ENCODE measurements at regions not wholly inside any gene's neighbourhood (a gene's known extent, or its start where the extent isn't known, plus 50 kb on each side); places are given as distances from the start of the nearest gene placed in this dataset.

DNA sequence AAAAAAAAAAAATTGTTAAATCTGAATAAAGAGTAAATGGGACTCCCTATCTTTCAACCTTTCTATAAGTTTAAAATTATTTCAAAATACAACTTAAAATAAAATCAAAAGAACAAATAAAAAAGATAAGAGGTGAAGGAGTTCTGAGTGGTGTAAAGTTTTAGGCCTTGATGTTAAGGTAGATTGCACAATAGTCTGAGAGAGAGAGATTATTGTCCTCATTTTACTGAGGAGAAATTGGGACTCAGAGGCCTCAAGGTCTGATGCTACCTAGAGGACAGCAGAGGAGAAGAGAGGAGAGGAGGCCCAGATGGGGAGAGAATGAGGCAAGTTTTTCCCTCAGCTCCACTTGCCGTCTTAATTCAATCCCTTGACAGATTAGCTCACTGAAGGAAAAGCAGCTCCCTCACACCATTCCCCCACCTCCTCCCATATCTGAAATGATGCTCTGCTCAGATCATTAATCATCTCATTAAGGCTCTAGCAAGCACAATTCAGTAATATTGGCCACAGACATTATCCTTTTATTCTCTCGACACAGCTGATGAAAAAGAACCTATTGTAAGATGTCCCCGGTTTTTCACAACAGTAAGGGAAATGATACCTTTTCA is 106.3 kb upstream of the PTPN13 start:
- Mint-ChIP-seq H3K9me3 (no peaks in the 10 kb centered on the region), H3K36me3 (ENCODE audit: low read depth) (no peaks in the 10 kb centered on the region), H3K27me3 (no peaks in the 10 kb centered on the region), H3K4me1 (ENCODE audit: low read depth) (no peaks in the 10 kb centered on the region), H3K4me3 (no peak overlapping the region), H3K27ac (no peak overlapping the region)
- ChIA-PET CTCF (interaction anchor here (2.8 to 4.8 kb wide), 2 partner anchors 9 to 12 kb away, joined by 12 to 27 read pairs; no protein-coding TSS in a partner anchor), POLR2A (no interaction called here)
- TF ChIP-seq, protein P1, sequence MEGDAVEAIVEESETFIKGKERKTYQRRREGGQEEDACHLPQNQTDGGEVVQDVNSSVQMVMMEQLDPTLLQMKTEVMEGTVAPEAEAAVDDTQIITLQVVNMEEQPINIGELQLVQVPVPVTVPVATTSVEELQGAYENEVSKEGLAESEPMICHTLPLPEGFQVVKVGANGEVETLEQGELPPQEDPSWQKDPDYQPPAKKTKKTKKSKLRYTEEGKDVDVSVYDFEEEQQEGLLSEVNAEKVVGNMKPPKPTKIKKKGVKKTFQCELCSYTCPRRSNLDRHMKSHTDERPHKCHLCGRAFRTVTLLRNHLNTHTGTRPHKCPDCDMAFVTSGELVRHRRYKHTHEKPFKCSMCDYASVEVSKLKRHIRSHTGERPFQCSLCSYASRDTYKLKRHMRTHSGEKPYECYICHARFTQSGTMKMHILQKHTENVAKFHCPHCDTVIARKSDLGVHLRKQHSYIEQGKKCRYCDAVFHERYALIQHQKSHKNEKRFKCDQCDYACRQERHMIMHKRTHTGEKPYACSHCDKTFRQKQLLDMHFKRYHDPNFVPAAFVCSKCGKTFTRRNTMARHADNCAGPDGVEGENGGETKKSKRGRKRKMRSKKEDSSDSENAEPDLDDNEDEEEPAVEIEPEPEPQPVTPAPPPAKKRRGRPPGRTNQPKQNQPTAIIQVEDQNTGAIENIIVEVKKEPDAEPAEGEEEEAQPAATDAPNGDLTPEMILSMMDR (IDR thresholded peaks at IDR 0.05), result no peak
- intact Hi-C loops (cut with micrococcal nuclease), result no loop called here
- no peak for ATAC-seq
- DNase-seq, result no peak

DNA sequence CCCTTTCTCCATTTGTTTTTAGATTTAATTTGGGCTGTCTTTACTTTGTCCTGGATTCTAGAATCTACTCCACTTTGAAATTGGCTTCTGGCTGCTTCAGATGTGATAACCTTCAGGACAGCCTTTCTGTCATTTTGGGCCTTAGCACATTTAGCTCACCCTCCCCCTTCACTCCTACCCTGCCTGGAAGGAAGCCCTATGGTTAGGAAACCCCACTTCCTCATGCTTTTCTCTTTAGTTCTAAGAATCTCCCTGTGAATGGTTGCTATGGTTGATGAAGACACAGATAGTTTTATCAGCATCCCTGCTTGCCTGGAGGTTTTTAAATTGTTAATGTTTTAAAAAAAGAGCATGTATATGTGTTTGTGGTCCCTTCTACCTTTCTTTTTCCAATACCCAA is 100.7 kb upstream of the PTPN13 start:
- Mint-ChIP-seq H3K27me3 (no peaks in the 10 kb centered on the region), H3K4me1 (ENCODE audit: low read depth) (no peaks in the 10 kb centered on the region), H3K9me3 (no peaks in the 10 kb centered on the region), H3K36me3 (ENCODE audit: low read depth) (no peaks in the 10 kb centered on the region), H3K27ac (no peak overlapping the region), H3K4me3 (no peak overlapping the region)
- POLR2A ChIA-PET, result no interaction called here
- ATAC-seq (no peak), DNase-seq (no peak)
- TF ChIP-seq, protein P1 (IDR thresholded peaks at IDR 0.05), result no peak
- intact Hi-C loops (cut with micrococcal nuclease), result no loop called here
- CTCF ChIA-PET, result interaction anchor here (1.1 to 3.7 kb wide), 3 partner anchors 9 to 401 kb away, joined by 4 to 22 read pairs (median 4); partner anchors contain the start of gene PTPN13

DNA sequence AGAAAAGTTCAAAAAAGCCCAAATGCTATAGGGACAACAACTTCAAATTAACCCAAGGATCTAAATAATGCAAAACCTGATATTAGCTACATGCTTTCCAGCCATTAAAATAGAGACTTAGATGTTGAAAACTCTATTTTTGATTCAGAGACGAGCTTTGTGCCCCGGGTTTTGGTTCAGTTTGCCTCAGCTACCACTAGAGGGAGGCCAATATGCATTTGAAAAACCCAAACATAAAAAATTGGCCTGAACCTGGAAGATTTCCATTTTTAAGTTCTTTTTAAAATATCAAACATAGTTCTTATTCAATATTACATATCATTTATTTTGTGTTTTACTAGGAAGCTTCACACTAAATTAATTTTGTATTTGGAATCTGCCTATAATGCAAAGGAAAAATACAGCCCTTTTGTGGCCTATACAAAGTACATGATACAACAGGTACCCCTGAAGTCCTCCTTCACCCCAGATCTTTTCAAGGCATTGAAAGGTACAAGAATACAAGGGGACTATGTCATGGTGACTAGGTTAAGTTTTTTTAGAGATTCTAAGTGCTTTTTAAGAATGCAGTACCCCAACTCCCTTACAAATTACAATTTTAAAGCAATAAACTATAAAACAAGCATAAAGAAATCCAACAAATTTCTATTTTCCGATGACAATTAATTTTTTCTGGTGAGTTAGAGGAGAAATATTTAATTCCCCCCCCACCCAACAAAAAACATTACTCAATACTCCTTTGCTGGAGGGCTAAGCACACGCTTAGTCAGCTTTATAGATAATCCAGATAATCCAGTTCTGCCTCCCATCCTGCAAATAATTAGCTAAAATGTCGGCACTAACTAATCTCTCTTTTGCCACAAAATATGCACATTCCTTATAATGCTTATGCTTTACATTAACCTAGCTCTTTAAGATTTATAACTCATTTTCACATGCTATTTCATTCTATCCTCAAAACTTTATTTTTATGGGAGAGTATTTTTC is 97.7 kb upstream of the PTPN13 start:
- peak; percentile 36 for DNase-seq
- intact Hi-C loops (cut with micrococcal nuclease), result loop anchor here (1.0 kb wide), 1 partner anchor 399 kb away; no protein-coding TSS in a partner anchor
- H3K27me3 Mint-ChIP-seq, result peaks cover 2% of the 10 kb centered on the region
- no peaks in the 10 kb centered on the region for H3K4me1 Mint-ChIP-seq (ENCODE audit: low read depth)
- ChIA-PET CTCF (interaction anchor here (0.6 to 3.7 kb wide), 33 partner anchors 9 to 595 kb away, joined by 3 to 22 read pairs (median 4); partner anchors contain the start of genes C4orf36 and PTPN13), POLR2A (no interaction called here)
- no peak for ATAC-seq
- TF ChIP-seq, protein P1 (IDR thresholded peaks at IDR 0.05), result peak; percentile 77
- no peak overlapping the region for H3K27ac Mint-ChIP-seq
- H3K4me3 Mint-ChIP-seq, result no peak overlapping the region
- H3K36me3 Mint-ChIP-seq (ENCODE audit: low read depth), result no peaks in the 10 kb centered on the region
- H3K9me3 Mint-ChIP-seq, result no peaks in the 10 kb centered on the region

DNA sequence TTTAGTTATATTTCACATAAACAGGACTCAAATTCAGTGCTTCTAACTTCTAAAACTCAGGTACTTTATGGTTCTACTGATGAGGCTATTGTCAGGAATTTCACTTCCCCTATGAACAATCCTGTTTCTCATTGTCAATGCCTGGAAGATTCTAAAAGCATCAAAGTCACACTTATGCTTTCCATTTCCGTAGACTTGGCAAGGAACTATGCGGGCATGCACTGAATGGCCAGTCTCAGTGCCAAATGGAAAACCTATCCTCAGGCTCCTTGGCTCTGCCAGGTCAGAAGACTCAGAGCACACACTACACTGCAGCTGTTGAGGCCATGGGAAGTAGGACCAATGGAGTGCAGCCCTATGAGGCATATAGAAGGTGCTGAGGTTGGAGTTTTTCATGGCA is 97.0 kb upstream of the PTPN13 start:
- TF ChIP-seq, protein P1 (IDR thresholded peaks at IDR 0.05), result no peak
- ChIA-PET POLR2A (no interaction called here), CTCF (interaction anchor here (0.6 to 3.7 kb wide), 12 partner anchors 9 to 406 kb away, joined by 3 to 22 read pairs (median 6); partner anchors contain the start of gene C4orf36)
- Mint-ChIP-seq H3K4me3 (no peak overlapping the region), H3K27me3 (peaks cover 2% of the 10 kb centered on the region), H3K4me1 (ENCODE audit: low read depth) (no peaks in the 10 kb centered on the region), H3K27ac (no peak overlapping the region), H3K36me3 (ENCODE audit: low read depth) (no peaks in the 10 kb centered on the region), H3K9me3 (no peaks in the 10 kb centered on the region)
- DNase-seq (no peak), ATAC-seq (no peak)
- intact Hi-C loops (cut with micrococcal nuclease), result no loop called here

Data from activated CD8-positive, alpha-beta T cell treated with anti-CD3 and anti-CD28 coated beads for 36 hours (primary cell).